PC-9 (cell line): ENCODE measurements at regions not wholly inside any gene's neighbourhood (a gene's known extent, or its start where the extent isn't known, plus 50 kb on each side); places are given as distances from the start of the nearest gene placed in this dataset.

Experiments
- BruUV-seq: library from RNA; stranded (reverse); fragments of 400-500 nt; replicated peaks from 2 replicates; lab custom pipeline; 2021; lab: Mats Ljungman, UMichigan
- CTCF ChIA-PET: fragments of 300-600 bp; sonication (Branson Sonifier 250); formaldehyde crosslinking; loops from one replicate; lab custom pipeline; 2022; ENCODE audit warnings: antibody characterized with exemption; lab: Charles Lee
- POLR2A ChIA-PET: fragments of 300-600 bp; sonication (Branson Sonifier 250); formaldehyde crosslinking; loops from one replicate; lab custom pipeline; 2022; ENCODE audit warnings: antibody characterized with exemption; ENCODE audit not compliant: unreplicated experiment; lab: Charles Lee
- DNase-seq, 2 experiments: peaks; one replicate each; pipeline versions ENCODE4 v3.0.0 to v3.0.0-alpha.2; 2015 to 2022; ENCODE audit warnings: mixed read lengths in 1 of 2
- H2AFZ ChIP-seq: fragments of 200-600 bp; sonication (generic); 2 replicates; pipeline ENCODE4 v1.8.1; 2017; ENCODE audit warnings: antibody characterized with exemption
- H3F3A ChIP-seq: fragments of 200-600 bp; sonication (generic); 2 replicates; pipeline ENCODE4 v1.8.1; 2017; ENCODE audit warnings: antibody characterized with exemption, mild to moderate bottlenecking, low read depth; ENCODE audit not compliant: insufficient read depth
- H3K27ac ChIP-seq: fragments of 200-600 bp; sonication (generic); 2 replicates; pipeline ENCODE4 v1.6.1; 2016; ENCODE audit warnings: mixed run types
- H3K27me3 ChIP-seq: fragments of 200-600 bp; sonication (generic); 2 replicates; pipeline ENCODE4 v1.6.1; 2016; ENCODE audit warnings: low read depth, mixed run types; ENCODE audit not compliant: insufficient read depth
- H3K36me3 ChIP-seq: fragments of 200-600 bp; sonication (generic); 2 replicates; pipeline ENCODE4 v1.6.1; 2016; ENCODE audit warnings: low read depth, mixed run types
- H3K4me1 ChIP-seq: fragments of 200-600 bp; sonication (generic); replicated peaks from 2 replicates; pipeline ENCODE4 v1.6.1; 2016; ENCODE audit warnings: mixed run types; ENCODE audit not compliant: insufficient read depth
- H3K4me2 ChIP-seq: fragments of 200-600 bp; sonication (generic); 2 replicates; pipeline ENCODE4 v1.6.1; 2017; ENCODE audit warnings: mixed run types
- H3K4me3 ChIP-seq: fragments of 200-600 bp; sonication (generic); 2 replicates; pipeline ENCODE4 v1.6.1; 2016; ENCODE audit warnings: mixed run types
- H3K79me2 ChIP-seq: fragments of 200-600 bp; sonication (generic); 2 replicates; pipeline ENCODE4 v1.6.1; 2017; ENCODE audit warnings: low read depth, mixed run types
- H3K9me2 ChIP-seq: fragments of 200-600 bp; sonication (generic); 2 replicates; pipeline ENCODE4 v1.8.1; 2017; ENCODE audit warnings: mild to moderate bottlenecking; ENCODE audit not compliant: insufficient read depth
- H3K9me3 ChIP-seq: fragments of 200-600 bp; sonication (generic); 2 replicates; pipeline ENCODE4 v1.8.1; 2016; ENCODE audit warnings: low read depth; ENCODE audit not compliant: insufficient read depth
- H4K20me1 ChIP-seq: fragments of 200-600 bp; sonication (generic); 2 replicates; pipeline ENCODE4 v1.8.1; 2017; ENCODE audit not compliant: insufficient read depth
- CTCF ChIP-seq: fragments of 200-600 bp; sonication (generic); conservative IDR thresholded peaks from 2 replicates; pipeline ENCODE4 v1.6.1; 2017; ENCODE audit warnings: mixed run types, antibody characterized with exemption, mild to moderate bottlenecking, moderate library complexity
- EZH2 ChIP-seq: fragments of 200-600 bp; sonication (generic); IDR thresholded peaks from 2 replicates; pipeline ENCODE4 v1.8.0; 2017; ENCODE audit warnings: antibody characterized with exemption, low read depth
- intact Hi-C: fragments of 100-400 bp; cut with micrococcal nuclease; formaldehyde crosslinking; loops from one replicate; pipeline ENCODE4 v1.10.0; 2022; ENCODE audit not compliant: unreplicated experiment

- H3K27me3 ChIP-seq, result no peaks in the 10 kb centered on the region
- POLR2A ChIA-PET, result no interaction called here
- CTCF ChIA-PET, result no interaction called here
- no peaks in the 10 kb centered on the region for H3K79me2 ChIP-seq
- no peak overlapping the region for H3K4me3 ChIP-seq
- H3K4me2 ChIP-seq, result no peak overlapping the region
- no peak for DNase-seq
- no peaks in the 10 kb centered on the region for H3F3A ChIP-seq
- no peaks in the 10 kb centered on the region for H3K9me2 ChIP-seq
- no peaks in the 10 kb centered on the region for H3K4me1 ChIP-seq
- no peak overlapping the region for H3K27ac ChIP-seq
- intact Hi-C loops, result no loop called here
- H2AFZ ChIP-seq, result no peak overlapping the region
- H3K36me3 ChIP-seq, result no peaks in the 10 kb centered on the region
- BruUV-seq, result no TSS peak
- no peaks in the 10 kb centered on the region for H3K9me3 ChIP-seq
- TF ChIP-seq CTCF (no peak), EZH2 (no peak)
- no peaks in the 10 kb centered on the region for H4K20me1 ChIP-seq
Measured at GRCh38 chr21:35724156-35724555, 336.2 kb downstream of the SETD4 start.

DNA sequence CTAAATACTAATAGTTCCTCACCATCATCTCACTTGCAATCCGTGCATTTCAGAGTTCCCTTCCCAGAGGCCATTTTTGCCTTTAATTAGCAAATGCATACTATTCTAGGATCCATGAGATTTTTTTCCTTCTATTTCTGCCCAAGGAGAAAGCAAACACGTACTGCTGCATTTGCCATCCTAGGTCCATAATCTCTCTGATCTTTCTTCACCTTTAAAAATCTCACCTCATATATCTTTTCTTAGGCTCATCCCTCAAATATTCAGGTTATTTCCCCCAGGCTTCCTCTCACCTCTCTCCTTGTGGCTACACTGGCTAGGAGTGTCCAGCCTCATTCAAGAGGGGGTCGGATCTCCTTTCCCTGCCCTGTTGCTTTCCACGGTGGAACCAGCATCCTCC is 338.6 kb downstream of the SETD4 start:
- no peaks in the 10 kb centered on the region for H3K36me3 ChIP-seq
- no peaks in the 10 kb centered on the region for H4K20me1 ChIP-seq
- intact Hi-C loops, result no loop called here
- H3F3A ChIP-seq, result no peaks in the 10 kb centered on the region
- DNase-seq, result no peak
- H3K27me3 ChIP-seq, result no peaks in the 10 kb centered on the region
- no peaks in the 10 kb centered on the region for H3K79me2 ChIP-seq
- H3K27ac ChIP-seq, result no peak overlapping the region
- TF ChIP-seq EZH2, result no peak
- no peak for TF ChIP-seq CTCF
- POLR2A ChIA-PET, result no interaction called here
- no peaks in the 10 kb centered on the region for H3K9me3 ChIP-seq
- CTCF ChIA-PET, result no interaction called here
- no peak overlapping the region for H3K4me2 ChIP-seq
- H2AFZ ChIP-seq, result no peak overlapping the region
- H3K9me2 ChIP-seq, result no peaks in the 10 kb centered on the region
- no peak overlapping the region for H3K4me3 ChIP-seq
- BruUV-seq, result no TSS peak
- H3K4me1 ChIP-seq, result no peaks in the 10 kb centered on the region

- ChIA-PET CTCF (no interaction called here), POLR2A (no interaction called here)
- no peaks in the 10 kb centered on the region for H3K4me1 ChIP-seq
- H4K20me1 ChIP-seq, result no peaks in the 10 kb centered on the region
- no peak overlapping the region for H2AFZ ChIP-seq
- intact Hi-C loops, result no loop called here
- H3K36me3 ChIP-seq, result no peaks in the 10 kb centered on the region
- BruUV-seq, result no TSS peak
- H3K4me2 ChIP-seq, result no peak overlapping the region
- H3K9me3 ChIP-seq, result no peaks in the 10 kb centered on the region
- no peaks in the 10 kb centered on the region for H3K9me2 ChIP-seq
- no peaks in the 10 kb centered on the region for H3K79me2 ChIP-seq
- TF ChIP-seq CTCF (no peak), EZH2 (no peak)
- H3K27me3 ChIP-seq, result no peaks in the 10 kb centered on the region
- no peak for DNase-seq
- H3F3A ChIP-seq, result no peaks in the 10 kb centered on the region
- no peak overlapping the region for H3K27ac ChIP-seq
- no peak overlapping the region for H3K4me3 ChIP-seq
Measured at GRCh38 chr21:35720208-35720731, 340.1 kb downstream of the SETD4 start.
